ENCODE measurements at regions not wholly inside any gene's neighbourhood (a gene's known extent, or its start where the extent isn't known, plus 50 kb on each side); places are given as distances from the start of the nearest gene placed in this dataset.
"Not testable (repeated sequence)": the region's sequence is repeated elsewhere in the genome, so short reads cannot be mapped to it uniquely, and the experiment has no call there.

DNA sequence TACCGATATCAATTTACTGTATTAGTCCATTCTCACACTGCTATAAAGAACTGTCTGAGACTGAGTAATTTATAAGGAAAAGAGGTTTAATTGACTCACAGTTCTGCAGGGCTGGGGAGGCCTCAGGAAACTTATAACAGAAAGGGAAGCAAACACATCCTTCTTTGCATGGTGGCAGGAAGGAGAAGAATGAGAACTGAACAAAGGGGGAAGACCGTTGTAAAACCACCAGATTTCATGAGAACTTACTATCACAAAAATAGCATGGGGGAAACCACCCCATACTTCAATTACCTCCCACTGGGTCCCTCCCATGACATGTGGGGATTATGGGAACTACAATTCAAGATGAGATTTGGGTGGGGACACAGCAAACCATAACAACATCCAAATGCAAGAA lies 239.7 kb downstream of the SQOR start:
- not testable (repeated sequence) for TF ChIP-seq CTCF (IDR thresholded peaks at IDR 0.05; ENCODE audit: low read depth, low read length, poor library complexity, severe bottlenecking); EZH2phosphoT487 (IDR thresholded peaks at IDR 0.05; ENCODE audit: borderline replicate concordance, low read length)
